ENCODE measurements at regions not wholly inside any gene's neighbourhood (a gene's known extent, or its start where the extent isn't known, plus 50 kb on each side); places are given as distances from the start of the nearest gene placed in this dataset.

DNA sequence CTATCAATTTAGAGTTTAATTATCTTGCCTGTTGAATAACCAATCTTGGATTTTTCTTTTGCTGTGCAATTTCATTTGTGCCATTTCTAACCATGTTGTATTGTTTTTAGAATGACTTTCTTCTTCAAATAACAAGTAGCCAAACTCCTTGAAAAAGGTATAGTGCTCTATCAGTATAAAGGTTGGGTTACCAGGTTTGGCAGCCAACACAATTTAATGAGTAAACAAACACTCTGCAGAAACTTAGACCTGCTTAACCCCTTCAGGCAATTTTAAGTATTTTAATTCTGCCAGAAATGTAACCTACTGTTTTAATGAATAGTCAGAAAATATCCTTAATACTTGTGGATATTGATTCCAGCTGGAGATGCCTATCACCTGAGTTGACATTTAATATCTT, 299.8 kb downstream of the ARL4A start:
- no peak for TF ChIP-seq POLR2A (IDR thresholded peaks at IDR 0.05)
- TF ChIP-seq, protein P1, sequence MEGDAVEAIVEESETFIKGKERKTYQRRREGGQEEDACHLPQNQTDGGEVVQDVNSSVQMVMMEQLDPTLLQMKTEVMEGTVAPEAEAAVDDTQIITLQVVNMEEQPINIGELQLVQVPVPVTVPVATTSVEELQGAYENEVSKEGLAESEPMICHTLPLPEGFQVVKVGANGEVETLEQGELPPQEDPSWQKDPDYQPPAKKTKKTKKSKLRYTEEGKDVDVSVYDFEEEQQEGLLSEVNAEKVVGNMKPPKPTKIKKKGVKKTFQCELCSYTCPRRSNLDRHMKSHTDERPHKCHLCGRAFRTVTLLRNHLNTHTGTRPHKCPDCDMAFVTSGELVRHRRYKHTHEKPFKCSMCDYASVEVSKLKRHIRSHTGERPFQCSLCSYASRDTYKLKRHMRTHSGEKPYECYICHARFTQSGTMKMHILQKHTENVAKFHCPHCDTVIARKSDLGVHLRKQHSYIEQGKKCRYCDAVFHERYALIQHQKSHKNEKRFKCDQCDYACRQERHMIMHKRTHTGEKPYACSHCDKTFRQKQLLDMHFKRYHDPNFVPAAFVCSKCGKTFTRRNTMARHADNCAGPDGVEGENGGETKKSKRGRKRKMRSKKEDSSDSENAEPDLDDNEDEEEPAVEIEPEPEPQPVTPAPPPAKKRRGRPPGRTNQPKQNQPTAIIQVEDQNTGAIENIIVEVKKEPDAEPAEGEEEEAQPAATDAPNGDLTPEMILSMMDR (IDR thresholded peaks at IDR 0.05), result no peak

All from sigmoid colon (tissue), 3 donors.